ENCODE measurements at regions not wholly inside any gene's neighbourhood (a gene's known extent, or its start where the extent isn't known, plus 50 kb on each side); places are given as distances from the start of the nearest gene placed in this dataset.

DNA sequence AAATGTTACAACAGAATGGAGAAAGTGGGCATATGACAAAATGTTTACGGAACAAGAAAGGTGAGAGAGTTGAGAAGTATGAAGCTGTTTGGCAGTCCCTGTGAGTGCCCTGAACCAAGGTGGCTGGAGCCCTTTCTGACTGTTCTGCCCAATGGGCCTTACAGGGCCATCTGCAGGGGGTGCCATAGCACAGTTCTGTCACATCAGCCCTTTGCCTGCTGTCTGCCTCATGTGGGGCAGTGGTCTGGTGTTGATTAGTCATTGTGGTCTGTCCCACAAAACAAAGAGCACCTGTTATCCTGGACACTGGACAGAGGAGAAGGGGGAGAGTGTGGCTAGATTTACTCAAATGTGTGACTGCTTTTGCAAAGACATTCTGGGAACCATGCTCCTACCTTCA lies 51.5 kb upstream of the OSBPL3 start:
- Histone ChIP-seq H3K9ac (ENCODE audit: low read length) (no peak overlapping the region), H4K20me1 (ENCODE audit: low read length) (no peaks in the 10 kb centered on the region), H2AFZ (ENCODE audit: low read length) (no peak overlapping the region), H3K79me2 (ENCODE audit: low read length) (no peaks in the 10 kb centered on the region), H3K9me2 (replicated peaks; ENCODE audit: low read length) (no peaks in the 10 kb centered on the region), H3K4me3 (ENCODE audit: low read length) (no peak overlapping the region), H3K36me3 (ENCODE audit: low read depth, low read length) (no peaks in the 10 kb centered on the region), H3K4me1 (ENCODE audit: insufficient read depth, low read length) (peaks cover 27% of the 10 kb centered on the region), H3K27me3 (ENCODE audit: low read length) (no peaks in the 10 kb centered on the region), H3F3A (ENCODE audit: low read length, unreplicated experiment) (no peaks in the 10 kb centered on the region), H3K27ac (ENCODE audit: low read length) (no peak overlapping the region), H3K9me3 (ENCODE audit: low read length) (no peaks in the 10 kb centered on the region), H3K4me2 (ENCODE audit: low read length) (no peak overlapping the region)
- TF ChIP-seq, protein P1, sequence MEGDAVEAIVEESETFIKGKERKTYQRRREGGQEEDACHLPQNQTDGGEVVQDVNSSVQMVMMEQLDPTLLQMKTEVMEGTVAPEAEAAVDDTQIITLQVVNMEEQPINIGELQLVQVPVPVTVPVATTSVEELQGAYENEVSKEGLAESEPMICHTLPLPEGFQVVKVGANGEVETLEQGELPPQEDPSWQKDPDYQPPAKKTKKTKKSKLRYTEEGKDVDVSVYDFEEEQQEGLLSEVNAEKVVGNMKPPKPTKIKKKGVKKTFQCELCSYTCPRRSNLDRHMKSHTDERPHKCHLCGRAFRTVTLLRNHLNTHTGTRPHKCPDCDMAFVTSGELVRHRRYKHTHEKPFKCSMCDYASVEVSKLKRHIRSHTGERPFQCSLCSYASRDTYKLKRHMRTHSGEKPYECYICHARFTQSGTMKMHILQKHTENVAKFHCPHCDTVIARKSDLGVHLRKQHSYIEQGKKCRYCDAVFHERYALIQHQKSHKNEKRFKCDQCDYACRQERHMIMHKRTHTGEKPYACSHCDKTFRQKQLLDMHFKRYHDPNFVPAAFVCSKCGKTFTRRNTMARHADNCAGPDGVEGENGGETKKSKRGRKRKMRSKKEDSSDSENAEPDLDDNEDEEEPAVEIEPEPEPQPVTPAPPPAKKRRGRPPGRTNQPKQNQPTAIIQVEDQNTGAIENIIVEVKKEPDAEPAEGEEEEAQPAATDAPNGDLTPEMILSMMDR (conservative IDR thresholded peaks at IDR 0.05; ENCODE audit: low read depth, low read length) = no peak
- TF ChIP-seq EZH2 (IDR thresholded peaks at IDR 0.05; ENCODE audit: low read length, unreplicated experiment) = no peak
- no peak for TF ChIP-seq EZH2phosphoT487 (IDR thresholded peaks at IDR 0.05; ENCODE audit: borderline replicate concordance, low read length)
- intact Hi-C loops (cut with micrococcal nuclease) = no loop called here
- no peak for ATAC-seq
- ChIA-PET CTCF (no interaction called here), POLR2A (ENCODE audit: unreplicated experiment) (no interaction called here)
- no TSS peak for BruUV-seq (replicated peaks)
- DNase-seq = peak; percentile 11

DNA sequence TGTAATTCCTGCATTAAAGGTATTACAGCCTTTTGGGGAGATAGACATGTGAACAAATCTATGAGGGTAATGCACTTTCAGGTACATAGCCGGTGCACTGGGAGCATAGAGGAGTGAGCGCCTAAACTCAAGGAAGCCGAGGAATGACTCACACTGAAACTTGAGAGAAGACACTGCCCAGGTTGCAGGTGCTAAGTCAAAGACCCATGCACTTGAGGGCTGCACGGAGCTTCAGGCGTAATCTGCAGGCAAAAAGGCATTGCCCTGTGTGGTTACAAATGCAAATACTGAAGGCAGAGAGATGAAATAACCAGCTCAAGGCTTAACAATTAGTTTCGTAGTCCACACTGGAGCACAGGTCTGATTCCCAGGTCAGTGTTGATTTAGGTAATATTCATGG lies 51.0 kb upstream of the OSBPL3 start:
- intact Hi-C loops (cut with micrococcal nuclease) = no loop called here
- Histone ChIP-seq H3K27me3 (ENCODE audit: low read length) (no peaks in the 10 kb centered on the region), H3K4me3 (ENCODE audit: low read length) (no peak overlapping the region), H3K4me2 (ENCODE audit: low read length) (no peak overlapping the region), H3K9ac (ENCODE audit: low read length) (no peak overlapping the region), H3K9me2 (replicated peaks; ENCODE audit: low read length) (no peaks in the 10 kb centered on the region), H3K36me3 (ENCODE audit: low read depth, low read length) (no peaks in the 10 kb centered on the region), H3F3A (ENCODE audit: low read length, unreplicated experiment) (no peaks in the 10 kb centered on the region), H3K27ac (ENCODE audit: low read length) (no peak overlapping the region), H3K79me2 (ENCODE audit: low read length) (no peaks in the 10 kb centered on the region), H3K9me3 (ENCODE audit: low read length) (no peaks in the 10 kb centered on the region), H2AFZ (ENCODE audit: low read length) (no peak overlapping the region), H4K20me1 (ENCODE audit: low read length) (no peaks in the 10 kb centered on the region), H3K4me1 (ENCODE audit: insufficient read depth, low read length) (peaks cover 27% of the 10 kb centered on the region)
- BruUV-seq (replicated peaks) = no TSS peak
- TF ChIP-seq EZH2phosphoT487 (IDR thresholded peaks at IDR 0.05; ENCODE audit: borderline replicate concordance, low read length) (no peak), EZH2 (IDR thresholded peaks at IDR 0.05; ENCODE audit: low read length, unreplicated experiment) (no peak)
- TF ChIP-seq, protein P1 (conservative IDR thresholded peaks at IDR 0.05; ENCODE audit: low read depth, low read length) = no peak
- DNase-seq (peak; percentile 20), ATAC-seq (no peak)
- ChIA-PET CTCF (interaction anchor here (0.6 kb wide), 1 partner anchor 61 kb away, joined by 5 read pairs; no protein-coding TSS in a partner anchor), POLR2A (ENCODE audit: unreplicated experiment) (no interaction called here)

Data from PC-3 (cell line).